A673 (cell line): ENCODE measurements at regions not wholly inside any gene's neighbourhood (a gene's known extent, or its start where the extent isn't known, plus 50 kb on each side); places are given as distances from the start of the nearest gene placed in this dataset.

Experiments
- EZH2 ChIP-seq: fragments of 200-600 bp; sonication (generic); IDR thresholded peaks from 2 replicates; pipeline ENCODE4 v1.6.1; 2017; ENCODE audit warnings: borderline replicate concordance, low read depth, mild to moderate bottlenecking, mixed read lengths, antibody characterized with exemption, low read length; ENCODE audit not compliant: poor library complexity, severe bottlenecking
- TF ChIP-seq, protein P1 (sequence below): fragments of 300-800, 200-600 bp; sonication (generic); conservative IDR thresholded peaks from 2 replicates; pipeline ENCODE4 v1.5.1; 2017; ENCODE audit warnings: low read depth, mild to moderate bottlenecking, antibody characterized with exemption, low read length, moderate library complexity, mixed read lengths

DNA sequence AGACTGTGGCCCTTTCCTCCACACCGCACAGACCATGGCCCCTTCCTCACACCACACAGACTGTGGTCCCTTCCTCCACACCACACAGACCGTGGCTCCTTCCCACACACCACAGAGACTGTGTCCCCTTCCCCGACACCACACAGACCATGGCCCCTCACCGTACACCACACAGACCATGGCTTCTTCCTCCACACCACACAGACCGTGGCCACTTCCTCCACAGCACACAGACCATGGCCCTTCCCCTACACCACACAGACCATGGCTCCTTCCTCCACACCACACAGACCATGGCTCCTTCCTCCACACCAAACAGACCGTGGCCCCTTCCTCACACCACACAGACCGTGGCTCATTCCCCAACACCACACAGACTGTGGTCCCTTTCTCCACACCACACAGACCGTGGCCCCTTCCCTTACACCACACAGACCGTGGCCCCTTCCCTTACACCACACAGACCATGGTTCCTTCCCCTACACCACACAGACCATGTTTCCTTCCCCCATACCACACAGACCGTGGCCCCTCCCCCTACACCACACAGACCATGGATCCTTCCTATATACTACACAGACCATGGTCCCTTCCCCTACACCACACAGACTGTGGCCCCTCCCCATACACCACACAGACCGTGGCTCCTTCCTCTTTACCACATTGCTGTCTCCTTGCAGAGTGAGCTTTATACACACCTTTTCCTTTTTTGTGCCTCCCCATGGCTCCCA, 297.5 kb upstream of the FOXF1 start:
- TF ChIP-seq, protein P1, sequence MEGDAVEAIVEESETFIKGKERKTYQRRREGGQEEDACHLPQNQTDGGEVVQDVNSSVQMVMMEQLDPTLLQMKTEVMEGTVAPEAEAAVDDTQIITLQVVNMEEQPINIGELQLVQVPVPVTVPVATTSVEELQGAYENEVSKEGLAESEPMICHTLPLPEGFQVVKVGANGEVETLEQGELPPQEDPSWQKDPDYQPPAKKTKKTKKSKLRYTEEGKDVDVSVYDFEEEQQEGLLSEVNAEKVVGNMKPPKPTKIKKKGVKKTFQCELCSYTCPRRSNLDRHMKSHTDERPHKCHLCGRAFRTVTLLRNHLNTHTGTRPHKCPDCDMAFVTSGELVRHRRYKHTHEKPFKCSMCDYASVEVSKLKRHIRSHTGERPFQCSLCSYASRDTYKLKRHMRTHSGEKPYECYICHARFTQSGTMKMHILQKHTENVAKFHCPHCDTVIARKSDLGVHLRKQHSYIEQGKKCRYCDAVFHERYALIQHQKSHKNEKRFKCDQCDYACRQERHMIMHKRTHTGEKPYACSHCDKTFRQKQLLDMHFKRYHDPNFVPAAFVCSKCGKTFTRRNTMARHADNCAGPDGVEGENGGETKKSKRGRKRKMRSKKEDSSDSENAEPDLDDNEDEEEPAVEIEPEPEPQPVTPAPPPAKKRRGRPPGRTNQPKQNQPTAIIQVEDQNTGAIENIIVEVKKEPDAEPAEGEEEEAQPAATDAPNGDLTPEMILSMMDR, result no peak
- no peak for TF ChIP-seq EZH2
